ENCODE measurements at regions not wholly inside any gene's neighbourhood (a gene's known extent, or its start where the extent isn't known, plus 50 kb on each side); places are given as distances from the start of the nearest gene placed in this dataset.

GRCh38 chr9:107674721-107675277 is 185.2 kb upstream of the KLF4 start:
- Histone ChIP-seq H3K9me3 (no peaks in the 10 kb centered on the region), H3K4me3 (no peak overlapping the region), H3K36me3 (no peaks in the 10 kb centered on the region), H3K4me1 (no peaks in the 10 kb centered on the region), H3K27ac (peak overlapping the region in 1 of 4 donors; percentile 14), H3K27me3 (no peaks in the 10 kb centered on the region)
- intact Hi-C loops (cut with DNase I; ENCODE audit: low total_unique reads): no loop called here
- TF ChIP-seq CTCF (IDR thresholded peaks at IDR 0.05) (no peak), POLR2AphosphoS5 (IDR thresholded peaks at IDR 0.05) (no peak), POLR2A (IDR thresholded peaks at IDR 0.05) (no peak), EP300 (IDR thresholded peaks at IDR 0.05; ENCODE audit: low read depth) (no peak)
- 72% methylated on average over 5 of the region's 5 CpGs; no CpG with 5 or more reads in 1 of the 2 donors for WGBS, 2 donors (ENCODE audit: low coverage in 1 of 2)
- in situ Hi-C loops (cut with MboI; ENCODE audit: low pct_ligation_motif_present in 1 of 4, low pct_unique_long_range_greater_than_20kb in 1 of 4, low sequenced_read_pairs in 3 of 4): no loop called here
- DNase-seq: peak; percentile 14

GRCh38 chr9:107673861-107674720 is 184.5 kb upstream of the KLF4 start:
- intact Hi-C loops (cut with DNase I; ENCODE audit: low total_unique reads) (no loop called here), in situ Hi-C loops (cut with MboI; ENCODE audit: low pct_ligation_motif_present in 1 of 4, low pct_unique_long_range_greater_than_20kb in 1 of 4, low sequenced_read_pairs in 3 of 4) (no loop called here)
- no peaks in the 10 kb centered on the region for H3K4me1 ChIP-seq
- DNase-seq: no peak
- no peak overlapping the region for H3K27ac ChIP-seq
- no peaks in the 10 kb centered on the region for H3K36me3 ChIP-seq
- 65 to 88% methylated on average over 2 to 3 of the region's 3 CpGs for WGBS, 2 donors (ENCODE audit: low coverage in 1 of 2)
- no peak overlapping the region for H3K4me3 ChIP-seq
- H3K27me3 ChIP-seq: no peaks in the 10 kb centered on the region
- no peak for TF ChIP-seq EP300 (IDR thresholded peaks at IDR 0.05; ENCODE audit: low read depth)
- no peak for TF ChIP-seq CTCF (IDR thresholded peaks at IDR 0.05)
- TF ChIP-seq POLR2A (IDR thresholded peaks at IDR 0.05): no peak
- no peak for TF ChIP-seq POLR2AphosphoS5 (IDR thresholded peaks at IDR 0.05)
- no peaks in the 10 kb centered on the region for H3K9me3 ChIP-seq

GRCh38 chr9:107671588-107671987 is 182.0 kb upstream of the KLF4 start:
- no peak for DNase-seq
- intact Hi-C loops (cut with DNase I; ENCODE audit: low total_unique reads): no loop called here
- Histone ChIP-seq H3K36me3 (no peaks in the 10 kb centered on the region), H3K9me3 (no peaks in the 10 kb centered on the region), H3K27me3 (no peaks in the 10 kb centered on the region), H3K4me1 (no peaks in the 10 kb centered on the region), H3K27ac (no peak overlapping the region), H3K4me3 (no peak overlapping the region)
- no peak for TF ChIP-seq EP300 (IDR thresholded peaks at IDR 0.05; ENCODE audit: low read depth)
- in situ Hi-C loops (cut with MboI; ENCODE audit: low pct_ligation_motif_present in 1 of 4, low pct_unique_long_range_greater_than_20kb in 1 of 4, low sequenced_read_pairs in 3 of 4): no loop called here
- WGBS, 2 donors (ENCODE audit: low coverage in 1 of 2): 87% methylated on average over 1 of the region's 1 CpG; no CpG with 5 or more reads in 1 of the 2 donors

- TF ChIP-seq POLR2AphosphoS5 (IDR thresholded peaks at IDR 0.05) (no peak), CTCF (IDR thresholded peaks at IDR 0.05) (no peak), EP300 (IDR thresholded peaks at IDR 0.05; ENCODE audit: low read depth) (no peak), POLR2A (IDR thresholded peaks at IDR 0.05) (no peak)
- 67 to 89% methylated on average over 3 to 8 of the region's 8 CpGs for WGBS, 2 donors (ENCODE audit: low coverage in 1 of 2)
- Histone ChIP-seq H3K27ac (no peak overlapping the region), H3K9me3 (no peaks in the 10 kb centered on the region), H3K36me3 (no peaks in the 10 kb centered on the region), H3K4me3 (no peak overlapping the region), H3K27me3 (no peaks in the 10 kb centered on the region), H3K4me1 (no peaks in the 10 kb centered on the region)
- DNase-seq: no peak
- intact Hi-C loops (cut with DNase I; ENCODE audit: low total_unique reads) (no loop called here), in situ Hi-C loops (cut with MboI; ENCODE audit: low pct_ligation_motif_present in 1 of 4, low pct_unique_long_range_greater_than_20kb in 1 of 4, low sequenced_read_pairs in 3 of 4) (no loop called here)
Observed at GRCh38 chr9:107669422-107669821, 179.9 kb upstream of the KLF4 start.

Data from transverse colon (tissue), 4 donors.